Thyroid gland (tissue), 4 donors: ENCODE measurements at regions not wholly inside any gene's neighbourhood (a gene's known extent, or its start where the extent isn't known, plus 50 kb on each side); places are given as distances from the start of the nearest gene placed in this dataset.

ENCODE experiments used
- DNase-seq, 2 donors: peaks; one replicate each; pipeline ENCODE4 v3.0.0-alpha.2; 2019
- H3K27ac ChIP-seq, 3 donors: fragments of 200-600 bp; sonication (generic); 1 replicate in 2 of 3; 2 replicates in 1 of 3; pipeline ENCODE4 v1.5.1; 2016 to 2019; ENCODE audit warnings: mild to moderate bottlenecking in 1 of 3, moderate library complexity in 1 of 3
- H3K27me3 ChIP-seq: fragments of 200-600 bp; sonication (generic); one replicate; pipeline ENCODE4 v1.5.1; 2019
- H3K36me3 ChIP-seq, 2 donors: fragments of 200-600 bp; sonication (generic); one replicate each; pipeline ENCODE4 v1.5.1; 2016 to 2019
- H3K4me1 ChIP-seq, 2 donors: fragments of 200-600 bp; sonication (generic); one replicate each; pipeline ENCODE4 v1.5.1; 2017 to 2019
- H3K4me3 ChIP-seq, 3 donors: fragments of 200-600 bp; sonication (generic); replicated peaks in 1 of 3; 1 replicate in 2 of 3; 2 replicates in 1 of 3; pipeline ENCODE4 v1.5.1; 2016; ENCODE audit warnings: mild to moderate bottlenecking in 1 of 3
- H3K9me3 ChIP-seq: fragments of 200-600 bp; sonication (generic); one replicate; pipeline ENCODE4 v1.5.1; 2017
- CTCF ChIP-seq, 6 experiments: fragments of 200-600 bp in 3 of 6; fragments of 450-650 bp in 3 of 6; sonication (generic) in 3 of 6; IDR thresholded peaks; one replicate each; pipeline ENCODE4 v1.5.1; 2016 to 2019; ENCODE audit warnings: antibody characterized with exemption in 6 of 6, mild to moderate bottlenecking in 2 of 6, inconsistent platforms in 1 of 6, moderate library complexity in 1 of 6
- POLR2A ChIP-seq, 2 donors: fragments of 450-650 bp; IDR thresholded peaks; one replicate each; pipeline ENCODE4 v1.6.1; 2017; ENCODE audit warnings: antibody characterized with exemption in 2 of 2, mild to moderate bottlenecking in 2 of 2, moderate library complexity in 1 of 2
- WGBS, 2 donors: methylation state at CpG; one replicate each; pipeline ENCODE4 v1.1.5; 2017; 5-methylcytosine and 5-hydroxymethylcytosine counted together
- intact Hi-C: fragments of 100-400 bp; cut with DNase I; formaldehyde crosslinking; loops from one replicate; pipeline ENCODE4 v1.15.1; 2023

GRCh38 chr4:65865489-65865888 is 195.2 kb upstream of the EPHA5 start:
- H3K4me3 ChIP-seq = no peak overlapping the region
- H3K9me3 ChIP-seq = no peaks in the 10 kb centered on the region
- intact Hi-C loops = no loop called here
- 48 to 57% methylated on average over 4 of the region's 4 CpGs for WGBS, 2 donors
- no peaks in the 10 kb centered on the region for H3K27me3 ChIP-seq
- DNase-seq = no peak
- TF ChIP-seq POLR2A (IDR thresholded peaks at IDR 0.05) (no peak), CTCF (IDR thresholded peaks at IDR 0.05) (peak in 2 of 6 experiments; percentile 16 to 29)
- no peaks in the 10 kb centered on the region for H3K4me1 ChIP-seq
- no peaks in the 10 kb centered on the region for H3K36me3 ChIP-seq
- H3K27ac ChIP-seq = no peak overlapping the region

- Histone ChIP-seq H3K27me3 (no peaks in the 10 kb centered on the region), H3K9me3 (no peaks in the 10 kb centered on the region), H3K4me1 (no peaks in the 10 kb centered on the region), H3K36me3 (no peaks in the 10 kb centered on the region), H3K4me3 (no peak overlapping the region), H3K27ac (no peak overlapping the region)
- intact Hi-C loops = no loop called here
- WGBS, 2 donors = 92 to 97% methylated on average over 2 of the region's 2 CpGs
- DNase-seq = no peak
- no peak for TF ChIP-seq CTCF (IDR thresholded peaks at IDR 0.05)
- no peak for TF ChIP-seq POLR2A (IDR thresholded peaks at IDR 0.05)
Measured at GRCh38 chr4:65861993-65862392, 191.7 kb upstream of the EPHA5 start.

GRCh38 chr4:65845199-65845773 is 175.0 kb upstream of the EPHA5 start:
- H3K4me3 ChIP-seq = no peak overlapping the region
- H3K27ac ChIP-seq = no peak overlapping the region
- H3K4me1 ChIP-seq = no peaks in the 10 kb centered on the region
- H3K36me3 ChIP-seq = no peaks in the 10 kb centered on the region
- intact Hi-C loops = no loop called here
- H3K27me3 ChIP-seq = no peaks in the 10 kb centered on the region
- DNase-seq = no peak
- TF ChIP-seq POLR2A (IDR thresholded peaks at IDR 0.05) (no peak), CTCF (IDR thresholded peaks at IDR 0.05) (no peak)
- no peaks in the 10 kb centered on the region for H3K9me3 ChIP-seq
- 65 to 66% methylated on average over 4 of the region's 4 CpGs for WGBS, 2 donors

- 66 to 71% methylated on average over 2 of the region's 2 CpGs for WGBS, 2 donors
- Histone ChIP-seq H3K9me3 (no peaks in the 10 kb centered on the region), H3K27ac (no peak overlapping the region), H3K4me1 (no peaks in the 10 kb centered on the region), H3K4me3 (no peak overlapping the region), H3K27me3 (no peaks in the 10 kb centered on the region), H3K36me3 (no peaks in the 10 kb centered on the region)
- intact Hi-C loops = no loop called here
- DNase-seq = no peak
- TF ChIP-seq CTCF (IDR thresholded peaks at IDR 0.05) (no peak), POLR2A (IDR thresholded peaks at IDR 0.05) (no peak)
Measured at GRCh38 chr4:65839164-65839931, 169.1 kb upstream of the EPHA5 start.

GRCh38 chr4:65834707-65835106 is 164.4 kb upstream of the EPHA5 start:
- intact Hi-C loops = no loop called here

More at GRCh38 chr4:65834707-65835106, 164.4 kb upstream of the EPHA5 start:
- no peak for DNase-seq
- Histone ChIP-seq H3K27me3 (no peaks in the 10 kb centered on the region), H3K36me3 (no peaks in the 10 kb centered on the region), H3K27ac (no peak overlapping the region), H3K9me3 (no peaks in the 10 kb centered on the region), H3K4me1 (no peaks in the 10 kb centered on the region), H3K4me3 (no peak overlapping the region)
- TF ChIP-seq CTCF (IDR thresholded peaks at IDR 0.05) (no peak), POLR2A (IDR thresholded peaks at IDR 0.05) (no peak)
